GM18520 (cell line): ENCODE measurements at regions not wholly inside any gene's neighbourhood (a gene's known extent, or its start where the extent isn't known, plus 50 kb on each side); places are given as distances from the start of the nearest gene placed in this dataset.
"Not testable (repeated sequence)": the region's sequence is repeated elsewhere in the genome, so short reads cannot be mapped to it uniquely, and the experiment has no call there.

Experiments
- ATAC-seq: cut with Tn5 transposase; IDR thresholded peaks from one replicate; pipeline ENCODE4 v1.9.1; 2021; ENCODE audit not compliant: unreplicated experiment

GRCh38 chr5:91830361-91830953 is 447.3 kb upstream of the ARRDC3 start:
- no peak for ATAC-seq

- ATAC-seq = no peak
Observed at GRCh38 chr5:91825618-91826017, 442.5 kb upstream of the ARRDC3 start.

- no peak for ATAC-seq
Observed at GRCh38 chr5:91824406-91824805, 441.3 kb upstream of the ARRDC3 start.

- no peak for ATAC-seq
Observed at GRCh38 chr5:91820874-91821273, 437.8 kb upstream of the ARRDC3 start.

- no peak for ATAC-seq
Observed at GRCh38 chr5:91816681-91817080, 433.6 kb upstream of the ARRDC3 start.

GRCh38 chr5:91797576-91797975 is 414.5 kb upstream of the ARRDC3 start:
- ATAC-seq = no peak

GRCh38 chr5:91794856-91795548 is 411.9 kb upstream of the ARRDC3 start:
- ATAC-seq = no peak

- no peak for ATAC-seq
Observed at GRCh38 chr5:91794455-91794854, 411.3 kb upstream of the ARRDC3 start.

- no peak for ATAC-seq
Observed at GRCh38 chr5:91787718-91788117, 404.6 kb upstream of the ARRDC3 start.

- ATAC-seq = no peak
Observed at GRCh38 chr5:91777671-91778070, 394.6 kb upstream of the ARRDC3 start.

GRCh38 chr5:91776249-91776648 is 393.1 kb upstream of the ARRDC3 start:
- no peak for ATAC-seq

- ATAC-seq = no peak
Observed at GRCh38 chr5:91770400-91770799, 387.3 kb upstream of the ARRDC3 start.

GRCh38 chr5:91757383-91757782 is 374.3 kb upstream of the ARRDC3 start:
- not testable (repeated sequence) for ATAC-seq

- no peak for ATAC-seq
Observed at GRCh38 chr5:91754990-91755389, 371.9 kb upstream of the ARRDC3 start.

GRCh38 chr5:91744470-91744869 is 361.4 kb upstream of the ARRDC3 start:
- ATAC-seq = not testable (repeated sequence)

GRCh38 chr5:91742550-91742949 is 359.4 kb upstream of the ARRDC3 start:
- no peak for ATAC-seq

GRCh38 chr5:91741764-91742505 is 358.8 kb upstream of the ARRDC3 start:
- no peak for ATAC-seq

- no peak for ATAC-seq
Observed at GRCh38 chr5:91730026-91730425, 346.9 kb upstream of the ARRDC3 start.

- ATAC-seq = no peak
Observed at GRCh38 chr5:91727463-91727862, 344.3 kb upstream of the ARRDC3 start.

GRCh38 chr5:91722736-91723467 is 339.8 kb upstream of the ARRDC3 start:
- ATAC-seq = no peak

- ATAC-seq = no peak
Observed at GRCh38 chr5:91712718-91713117, 329.6 kb upstream of the ARRDC3 start.

GRCh38 chr5:91707521-91707841 is 324.4 kb upstream of the ARRDC3 start:
- no peak for ATAC-seq
